ENCODE measurements at regions not wholly inside any gene's neighbourhood (a gene's known extent, or its start where the extent isn't known, plus 50 kb on each side); places are given as distances from the start of the nearest gene placed in this dataset.
"Not testable (repeated sequence)": the region's sequence is repeated elsewhere in the genome, so short reads cannot be mapped to it uniquely, and the experiment has no call there.

DNA sequence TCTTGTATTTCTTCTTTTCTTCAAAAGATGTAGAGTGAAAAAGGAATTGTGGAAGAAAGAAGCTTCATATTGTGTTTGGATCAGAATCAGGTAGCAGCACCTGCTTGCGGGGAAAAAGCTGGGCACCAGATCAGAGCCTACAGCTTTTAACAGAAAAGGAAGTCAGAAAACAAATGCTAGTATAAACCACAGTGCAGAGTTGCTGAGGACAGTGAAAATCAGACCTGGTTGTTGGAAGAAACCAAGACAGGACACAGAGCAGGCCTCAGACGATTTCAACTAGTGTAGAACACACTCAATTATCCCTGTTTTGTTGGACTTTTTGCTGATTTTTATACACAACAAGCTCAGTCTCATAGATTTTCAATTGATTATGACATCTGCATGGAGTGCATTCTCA is 221.4 kb downstream of the PTN start:
- DNase-seq (ENCODE audit: low read depth), result no peak
- TF ChIP-seq, protein P1, sequence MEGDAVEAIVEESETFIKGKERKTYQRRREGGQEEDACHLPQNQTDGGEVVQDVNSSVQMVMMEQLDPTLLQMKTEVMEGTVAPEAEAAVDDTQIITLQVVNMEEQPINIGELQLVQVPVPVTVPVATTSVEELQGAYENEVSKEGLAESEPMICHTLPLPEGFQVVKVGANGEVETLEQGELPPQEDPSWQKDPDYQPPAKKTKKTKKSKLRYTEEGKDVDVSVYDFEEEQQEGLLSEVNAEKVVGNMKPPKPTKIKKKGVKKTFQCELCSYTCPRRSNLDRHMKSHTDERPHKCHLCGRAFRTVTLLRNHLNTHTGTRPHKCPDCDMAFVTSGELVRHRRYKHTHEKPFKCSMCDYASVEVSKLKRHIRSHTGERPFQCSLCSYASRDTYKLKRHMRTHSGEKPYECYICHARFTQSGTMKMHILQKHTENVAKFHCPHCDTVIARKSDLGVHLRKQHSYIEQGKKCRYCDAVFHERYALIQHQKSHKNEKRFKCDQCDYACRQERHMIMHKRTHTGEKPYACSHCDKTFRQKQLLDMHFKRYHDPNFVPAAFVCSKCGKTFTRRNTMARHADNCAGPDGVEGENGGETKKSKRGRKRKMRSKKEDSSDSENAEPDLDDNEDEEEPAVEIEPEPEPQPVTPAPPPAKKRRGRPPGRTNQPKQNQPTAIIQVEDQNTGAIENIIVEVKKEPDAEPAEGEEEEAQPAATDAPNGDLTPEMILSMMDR (IDR thresholded peaks at IDR 0.05; ENCODE audit: insufficient read depth, low read depth, low read length), result no peak
- no peak overlapping the region for H3K4me3 ChIP-seq (ENCODE audit: low read depth, low read length)

DNA sequence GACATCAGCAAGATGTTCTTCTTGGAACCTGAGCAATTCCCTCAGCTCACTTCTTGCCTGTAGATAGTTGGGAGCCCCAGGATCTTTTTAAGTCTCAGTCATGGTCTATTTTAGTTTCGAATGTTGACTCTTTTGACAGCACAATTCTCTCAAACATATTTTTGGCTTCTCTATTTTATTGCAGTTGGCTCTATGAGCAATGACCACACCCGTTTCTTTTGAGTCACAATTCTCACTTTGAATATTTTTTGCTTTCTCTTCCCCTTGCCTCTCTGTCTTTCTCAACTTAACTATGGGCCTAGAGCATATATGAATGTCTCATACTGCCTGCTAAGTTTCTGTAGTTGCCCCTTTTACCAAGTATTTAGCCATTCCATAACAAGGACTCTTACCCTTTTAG is 222.8 kb downstream of the PTN start:
- H3K4me3 ChIP-seq (ENCODE audit: low read depth, low read length), result no peak overlapping the region
- TF ChIP-seq, protein P1 (IDR thresholded peaks at IDR 0.05; ENCODE audit: insufficient read depth, low read depth, low read length), result no peak
- no peak for DNase-seq (ENCODE audit: low read depth)

DNA sequence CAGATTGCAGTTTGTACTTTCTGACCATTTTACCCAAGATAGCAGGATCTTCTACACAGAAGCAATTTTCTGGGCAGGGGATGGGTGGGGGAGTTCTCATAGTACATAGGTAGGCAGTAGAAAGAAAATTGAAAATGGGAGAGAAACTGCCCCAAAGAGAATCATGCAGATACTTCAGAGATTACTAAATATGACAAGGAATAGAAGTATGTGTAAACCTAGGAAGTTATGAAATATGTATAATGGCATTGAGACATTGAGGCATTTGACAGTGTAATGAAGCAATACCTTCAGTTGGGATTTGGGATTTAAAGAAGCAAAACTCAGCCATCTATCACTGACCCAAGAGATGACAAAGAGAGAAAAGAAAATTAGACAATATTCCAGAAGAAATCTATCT is 233.0 kb downstream of the PTN start:
- TF ChIP-seq, protein P1 (IDR thresholded peaks at IDR 0.05; ENCODE audit: insufficient read depth, low read depth, low read length), result no peak
- no peak overlapping the region for H3K4me3 ChIP-seq (ENCODE audit: low read depth, low read length)
- DNase-seq (ENCODE audit: low read depth), result peak; percentile 56

DNA sequence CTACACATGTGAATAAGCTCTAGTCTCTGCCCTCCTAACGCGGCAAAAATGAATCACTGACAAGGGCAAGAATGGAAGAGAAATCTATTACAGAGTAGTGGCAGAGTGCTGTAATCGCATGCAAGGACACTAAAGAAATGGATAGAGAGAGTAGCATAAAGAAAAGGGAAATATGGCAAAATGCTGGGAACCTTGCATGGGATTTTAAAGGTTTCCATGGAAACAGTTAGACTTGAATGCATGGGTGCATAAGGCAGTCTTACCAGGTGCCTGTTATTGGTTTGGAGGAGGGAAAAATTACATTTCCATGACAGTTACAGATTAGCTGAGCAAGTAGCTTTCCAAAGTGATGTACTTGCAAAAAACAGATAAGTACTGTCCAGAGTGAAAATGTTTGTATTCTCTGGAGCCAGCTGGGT is 233.4 kb downstream of the PTN start:
- no peak overlapping the region for H3K4me3 ChIP-seq (ENCODE audit: low read depth, low read length)
- TF ChIP-seq, protein P1 (IDR thresholded peaks at IDR 0.05; ENCODE audit: insufficient read depth, low read depth, low read length), result peak; percentile 20
- DNase-seq (ENCODE audit: low read depth), result peak; percentile 42

DNA sequence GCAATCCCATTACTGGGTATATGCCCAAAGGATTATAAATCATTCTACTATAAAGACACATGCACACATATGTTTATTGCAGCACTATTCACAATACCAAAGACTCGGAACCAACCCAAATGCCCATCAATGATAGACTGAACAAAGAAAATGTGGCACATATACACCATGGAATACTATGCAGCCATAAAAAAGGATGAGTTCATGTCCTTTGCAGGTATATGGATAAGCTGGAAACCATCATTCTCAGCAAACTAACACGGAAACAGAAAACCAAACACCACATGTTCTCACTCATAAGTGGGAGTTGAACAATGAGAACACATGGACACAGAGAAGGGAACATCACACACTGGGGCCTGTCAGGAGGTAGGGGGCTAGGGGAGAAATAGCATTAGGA is 235.7 kb downstream of the PTN start:
- DNase-seq (ENCODE audit: low read depth); H3K4me3 ChIP-seq (ENCODE audit: low read depth, low read length): not testable (repeated sequence)

DNA sequence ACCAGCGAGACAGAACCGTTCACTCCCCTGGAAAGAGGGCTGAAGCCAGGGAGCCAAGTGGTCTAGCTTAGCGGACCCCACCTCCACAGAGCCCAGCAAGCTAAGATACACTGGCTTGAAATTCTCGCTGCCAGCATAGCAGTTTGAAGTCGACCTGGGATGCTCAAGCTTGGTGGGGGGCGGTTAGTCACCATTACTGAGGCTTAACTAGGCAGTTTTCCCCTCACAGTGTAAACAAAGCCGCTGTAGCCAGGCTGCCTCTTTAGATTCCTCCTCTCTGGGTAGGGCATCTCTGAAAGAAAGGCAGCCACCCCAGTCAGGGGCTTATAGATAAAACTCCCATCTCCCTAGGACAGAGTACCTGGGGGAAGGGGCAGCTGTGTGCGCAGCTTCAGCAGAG is 235.1 kb downstream of the CHRM2 start:
- H3K4me3 ChIP-seq (ENCODE audit: low read depth, low read length); DNase-seq (ENCODE audit: low read depth): not testable (repeated sequence)

DNA sequence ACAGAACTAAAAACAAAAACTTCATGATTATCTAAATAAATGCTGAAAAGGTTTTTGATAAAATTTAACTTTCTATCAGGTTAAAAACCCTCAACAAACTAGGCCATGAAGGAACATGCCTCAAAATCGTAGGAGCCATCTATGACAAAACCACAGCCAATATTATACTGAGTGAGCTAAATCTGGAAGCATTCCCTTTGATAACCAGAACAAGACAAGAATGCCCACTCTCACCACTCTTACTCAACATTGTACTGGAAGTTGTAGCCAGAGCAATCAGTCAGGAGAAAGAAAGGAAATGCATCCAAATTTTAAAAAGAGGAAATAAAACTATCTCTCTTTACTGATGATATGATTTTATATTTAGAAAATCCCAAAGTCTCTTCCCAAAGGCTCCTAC is 228.7 kb downstream of the CHRM2 start:
- DNase-seq (ENCODE audit: low read depth), result peak; percentile 40
- TF ChIP-seq, protein P1 (IDR thresholded peaks at IDR 0.05; ENCODE audit: insufficient read depth, low read depth, low read length), result no peak
- no peak overlapping the region for H3K4me3 ChIP-seq (ENCODE audit: low read depth, low read length)

DNA sequence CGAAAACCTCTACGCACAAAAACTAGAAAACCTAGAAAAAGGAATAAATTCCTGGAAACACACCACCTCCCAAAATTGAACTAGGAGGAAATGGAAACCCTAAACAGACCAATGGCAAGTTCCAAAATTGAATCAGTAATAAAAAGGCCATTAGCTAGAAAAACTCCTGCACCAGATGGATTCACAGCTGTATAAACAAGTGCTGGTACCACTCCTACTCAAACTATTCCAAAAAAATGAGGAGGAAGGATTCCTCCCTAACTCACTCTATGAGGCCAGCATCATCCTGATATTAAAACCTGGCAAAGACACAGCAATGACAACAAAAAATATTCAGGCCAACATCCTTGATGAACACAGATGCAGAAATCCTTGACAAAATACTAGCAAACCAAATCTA is 228.2 kb downstream of the CHRM2 start:
- DNase-seq (ENCODE audit: low read depth), result peak; percentile 24

More for the DNA sequence above, 228.2 kb downstream of the CHRM2 start:
- no peak overlapping the region for H3K4me3 ChIP-seq (ENCODE audit: low read depth, low read length)
- TF ChIP-seq, protein P1 (IDR thresholded peaks at IDR 0.05; ENCODE audit: insufficient read depth, low read depth, low read length), result no peak

All from fibroblast of villous mesenchyme (primary cell).